Testis (tissue), 2 donors: ENCODE measurements at regions not wholly inside any gene's neighbourhood (a gene's known extent, or its start where the extent isn't known, plus 50 kb on each side); places are given as distances from the start of the nearest gene placed in this dataset.

ENCODE experiments used
- DNase-seq: peaks from one replicate; pipeline ENCODE4 v3.0.0-alpha.2; 2019
- H3K27ac ChIP-seq, 2 donors: fragments of 200-600 bp; sonication (generic); one replicate each; pipeline ENCODE4 v1.5.1; 2019
- H3K27me3 ChIP-seq: fragments of 200-600 bp; sonication (generic); one replicate; pipeline ENCODE4 v1.5.1; 2019
- H3K36me3 ChIP-seq: fragments of 200-600 bp; sonication (generic); one replicate; pipeline ENCODE4 v1.5.1; 2017; ENCODE audit warnings: low read depth; ENCODE audit errors: missing control alignments
- H3K4me1 ChIP-seq: fragments of 200-600 bp; sonication (generic); one replicate; pipeline ENCODE4 v1.5.1; 2019
- H3K4me3 ChIP-seq, 2 donors: fragments of 200-600 bp; sonication (generic); one replicate each; pipeline ENCODE4 v1.5.1; 2017 to 2019
- H3K9me3 ChIP-seq: fragments of 200-600 bp; sonication (generic); one replicate; pipeline ENCODE4 v1.5.1; 2017
- CTCF ChIP-seq, 3 experiments: fragments of 450-650 bp in 2 of 3; fragments of 200-600 bp in 1 of 3; sonication (generic) in 1 of 3; IDR thresholded peaks; one replicate each; pipeline ENCODE4 v1.5.1; 2016 to 2019; ENCODE audit warnings: antibody characterized with exemption in 3 of 3, mild to moderate bottlenecking in 2 of 3, moderate library complexity in 1 of 3
- POLR2A ChIP-seq: fragments of 450-650 bp; IDR thresholded peaks from one replicate; pipeline ENCODE4 v1.6.1; 2017; ENCODE audit warnings: antibody characterized with exemption, mild to moderate bottlenecking, moderate library complexity
- whole genome bisulfite sequencing, 2 donors: methylation state at CpG; one replicate each; pipeline ENCODE4 v1.1.5; 2018; 5-methylcytosine and 5-hydroxymethylcytosine counted together
- intact Hi-C: fragments of 100-400 bp; cut with DNase I; formaldehyde crosslinking; loops from one replicate; pipeline ENCODE4 v1.15.1; 2023; ENCODE audit warnings: low total_unique reads

GRCh38 chr7:117997862-117998825 is 124.9 kb upstream of the CTTNBP2 start:
- Histone ChIP-seq H3K27ac (no peak overlapping the region), H3K4me1 (no peaks in the 10 kb centered on the region), H3K9me3 (no peaks in the 10 kb centered on the region), H3K27me3 (no peaks in the 10 kb centered on the region), H3K36me3 (no peaks in the 10 kb centered on the region), H3K4me3 (no peak overlapping the region)
- DNase-seq, result no peak
- 91 to 92% methylated on average over 7 of the region's 7 CpGs for WGBS, 2 donors
- no peak for TF ChIP-seq POLR2A
- intact Hi-C loops, result no loop called here

GRCh38 chr7:118000480-118001202 is 127.4 kb upstream of the CTTNBP2 start:
- Histone ChIP-seq H3K36me3 (no peaks in the 10 kb centered on the region), H3K4me3 (no peak overlapping the region), H3K9me3 (no peaks in the 10 kb centered on the region), H3K27me3 (no peaks in the 10 kb centered on the region), H3K4me1 (no peaks in the 10 kb centered on the region), H3K27ac (no peak overlapping the region)
- DNase-seq, result no peak
- intact Hi-C loops, result no loop called here
- TF ChIP-seq CTCF (IDR thresholded peaks at IDR 0.05) (no peak), POLR2A (no peak)
- 89 to 92% methylated on average over 6 of the region's 6 CpGs for WGBS, 2 donors

GRCh38 chr7:118003476-118003875 is 130.2 kb upstream of the CTTNBP2 start:
- 75 to 76% methylated on average over 1 of the region's 1 CpG for WGBS, 2 donors
- Histone ChIP-seq H3K4me3 (no peak overlapping the region), H3K27me3 (no peaks in the 10 kb centered on the region), H3K9me3 (no peaks in the 10 kb centered on the region), H3K27ac (no peak overlapping the region), H3K4me1 (no peaks in the 10 kb centered on the region), H3K36me3 (no peaks in the 10 kb centered on the region)
- no peak for DNase-seq
- intact Hi-C loops, result no loop called here
- TF ChIP-seq POLR2A (no peak), CTCF (IDR thresholded peaks at IDR 0.05) (no peak)

- no peaks in the 10 kb centered on the region for H3K9me3 ChIP-seq
- 57 to 75% methylated on average over 4 of the region's 4 CpGs for WGBS, 2 donors
- no peaks in the 10 kb centered on the region for H3K27me3 ChIP-seq
- H3K27ac ChIP-seq, result no peak overlapping the region
- no peak for DNase-seq
- no peaks in the 10 kb centered on the region for H3K4me1 ChIP-seq
- H3K36me3 ChIP-seq, result no peaks in the 10 kb centered on the region
- TF ChIP-seq POLR2A, result no peak
- no peak for TF ChIP-seq CTCF (IDR thresholded peaks at IDR 0.05)
- no peak overlapping the region for H3K4me3 ChIP-seq
- intact Hi-C loops, result no loop called here
These were observed 131.8 kb upstream of the CTTNBP2 start for GRCh38 chr7:118005026-118005425.

GRCh38 chr7:118006979-118007378 is 133.7 kb upstream of the CTTNBP2 start:
- no peaks in the 10 kb centered on the region for H3K27me3 ChIP-seq
- DNase-seq, result no peak
- H3K4me1 ChIP-seq, result no peaks in the 10 kb centered on the region
- H3K27ac ChIP-seq, result no peak overlapping the region
- intact Hi-C loops, result no loop called here
- TF ChIP-seq POLR2A, result no peak
- no peak for TF ChIP-seq CTCF (IDR thresholded peaks at IDR 0.05)
- no peaks in the 10 kb centered on the region for H3K9me3 ChIP-seq
- no peak overlapping the region for H3K4me3 ChIP-seq
- H3K36me3 ChIP-seq, result no peaks in the 10 kb centered on the region
- 63 to 76% methylated on average over 5 of the region's 5 CpGs for whole genome bisulfite sequencing, 2 donors
